SK-N-SH (cell line): ENCODE measurements at regions not wholly inside any gene's neighbourhood (a gene's known extent, or its start where the extent isn't known, plus 50 kb on each side); places are given as distances from the start of the nearest gene placed in this dataset.

ENCODE experiments used
- EP300 ChIP-seq, 2 experiments: IDR thresholded peaks; 2 replicates each; pipeline versions ENCODE4 v1.4.0 to v1.6.1; 2012; ENCODE audit warnings: borderline replicate concordance in 1 of 2, low read depth in 1 of 2, low read length in 1 of 2
- EZH2phosphoT487 ChIP-seq: fragments of 200-600 bp; sonication (generic); IDR thresholded peaks from 2 replicates; pipeline ENCODE4 v1.6.1; 2017; ENCODE audit warnings: low read depth, mixed run types, mild to moderate bottlenecking, antibody characterized with exemption, moderate library complexity, borderline replicate concordance
- FOXM1 ChIP-seq: IDR thresholded peaks from 2 replicates; pipeline ENCODE4 v1.4.0; 2012; ENCODE audit warnings: low read depth, mild to moderate bottlenecking
- JUND ChIP-seq: IDR thresholded peaks from 2 replicates; pipeline ENCODE4 v1.4.0; 2012
- RXRA ChIP-seq: IDR thresholded peaks from 2 replicates; pipeline ENCODE4 v1.4.0; 2012; ENCODE audit warnings: low read depth, mild to moderate bottlenecking, borderline replicate concordance
- TF ChIP-seq, protein P1 (sequence below): IDR thresholded peaks from 2 replicates; pipeline ENCODE4 v1.4.0; 2012; ENCODE audit warnings: low read depth
- TF ChIP-seq, protein P2 (sequence below): fragments of 200-600 bp; sonication (generic); IDR thresholded peaks from 2 replicates; pipeline ENCODE4 v1.6.1; 2017; ENCODE audit warnings: antibody characterized with exemption, mild to moderate bottlenecking, moderate library complexity

DNA sequence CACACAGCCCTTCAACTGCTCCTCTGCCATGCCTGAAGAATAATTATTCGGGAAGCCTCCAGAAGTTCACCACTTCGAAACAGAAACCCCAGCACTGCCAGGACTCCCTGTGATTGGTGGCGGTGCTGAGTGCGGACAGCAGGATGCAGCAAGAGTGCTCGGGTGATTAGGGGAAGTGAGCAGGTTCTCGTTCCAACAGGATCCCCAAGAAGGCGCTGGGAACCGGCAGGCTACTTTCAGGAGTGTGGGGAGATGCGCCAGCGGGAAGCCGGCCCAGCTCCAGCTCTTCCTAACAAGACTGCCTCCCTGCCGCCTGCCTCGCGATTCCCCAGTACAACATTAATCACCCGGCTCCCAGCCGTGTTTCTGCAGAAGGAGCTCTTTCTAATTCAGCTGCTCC is 630.2 kb downstream of the BRD1 start:
- TF ChIP-seq EP300 (IDR thresholded peaks at IDR 0.05; ENCODE audit: borderline replicate concordance in 1 of 2, low read depth in 1 of 2, low read length in 1 of 2) = no peak
- no peak for TF ChIP-seq EZH2phosphoT487
- TF ChIP-seq, protein P1, sequence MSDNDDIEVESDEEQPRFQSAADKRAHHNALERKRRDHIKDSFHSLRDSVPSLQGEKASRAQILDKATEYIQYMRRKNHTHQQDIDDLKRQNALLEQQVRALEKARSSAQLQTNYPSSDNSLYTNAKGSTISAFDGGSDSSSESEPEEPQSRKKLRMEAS = no peak
- TF ChIP-seq, protein P2, sequence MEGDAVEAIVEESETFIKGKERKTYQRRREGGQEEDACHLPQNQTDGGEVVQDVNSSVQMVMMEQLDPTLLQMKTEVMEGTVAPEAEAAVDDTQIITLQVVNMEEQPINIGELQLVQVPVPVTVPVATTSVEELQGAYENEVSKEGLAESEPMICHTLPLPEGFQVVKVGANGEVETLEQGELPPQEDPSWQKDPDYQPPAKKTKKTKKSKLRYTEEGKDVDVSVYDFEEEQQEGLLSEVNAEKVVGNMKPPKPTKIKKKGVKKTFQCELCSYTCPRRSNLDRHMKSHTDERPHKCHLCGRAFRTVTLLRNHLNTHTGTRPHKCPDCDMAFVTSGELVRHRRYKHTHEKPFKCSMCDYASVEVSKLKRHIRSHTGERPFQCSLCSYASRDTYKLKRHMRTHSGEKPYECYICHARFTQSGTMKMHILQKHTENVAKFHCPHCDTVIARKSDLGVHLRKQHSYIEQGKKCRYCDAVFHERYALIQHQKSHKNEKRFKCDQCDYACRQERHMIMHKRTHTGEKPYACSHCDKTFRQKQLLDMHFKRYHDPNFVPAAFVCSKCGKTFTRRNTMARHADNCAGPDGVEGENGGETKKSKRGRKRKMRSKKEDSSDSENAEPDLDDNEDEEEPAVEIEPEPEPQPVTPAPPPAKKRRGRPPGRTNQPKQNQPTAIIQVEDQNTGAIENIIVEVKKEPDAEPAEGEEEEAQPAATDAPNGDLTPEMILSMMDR = no peak
- no peak for TF ChIP-seq JUND
- TF ChIP-seq FOXM1 = no peak
- no peak for TF ChIP-seq RXRA
